ENCODE measurements at regions not wholly inside any gene's neighbourhood (a gene's known extent, or its start where the extent isn't known, plus 50 kb on each side); places are given as distances from the start of the nearest gene placed in this dataset.

DNA sequence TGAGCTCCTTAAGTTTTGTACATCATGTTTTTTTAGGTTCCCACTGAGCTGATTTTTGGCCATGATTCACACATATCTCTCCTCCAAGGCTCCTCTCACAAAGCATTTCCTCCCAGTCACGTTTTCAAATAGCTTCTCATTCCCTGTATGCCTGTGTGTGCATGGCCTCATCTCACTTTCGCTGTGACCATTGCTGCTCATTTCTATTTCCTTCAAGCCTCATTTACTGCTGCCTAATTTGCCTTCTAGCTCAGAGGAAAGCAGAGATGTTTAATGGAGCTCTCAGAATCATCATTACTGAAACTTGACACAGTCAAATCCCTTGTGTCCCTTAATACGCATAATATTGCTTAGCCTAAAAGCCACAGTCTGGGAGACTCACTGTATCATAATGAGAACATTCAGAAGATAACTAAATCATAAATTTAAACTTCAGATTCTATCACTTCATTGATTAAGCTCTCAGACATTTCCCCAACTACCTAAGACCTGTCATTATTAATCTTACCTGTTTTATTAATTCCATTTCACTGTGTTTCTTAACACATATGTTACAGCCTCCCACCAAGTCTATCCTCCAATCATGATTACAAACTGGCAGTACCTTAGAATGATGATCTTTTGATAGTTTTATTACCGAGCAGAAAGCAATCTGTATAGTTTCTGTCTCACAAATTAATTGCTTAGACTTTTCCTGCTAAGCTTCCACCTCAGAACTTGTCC, 278.3 kb upstream of the PTGER4 start:
- peak; percentile 21 for DNase-seq (ENCODE audit: unreplicated experiment)
- POLR2A ChIA-PET = interaction anchor here (0.7 to 1.7 kb wide), 5 partner anchors 10 to 434 kb away, joined by 3 to 6 read pairs (median 4); no protein-coding TSS in a partner anchor
- Mint-ChIP-seq H3K36me3 (ENCODE audit: insufficient read depth, unreplicated experiment) (peaks cover 8% of the 10 kb centered on the region), H3K9me3 (ENCODE audit: unreplicated experiment) (no peaks in the 10 kb centered on the region), H3K27me3 (ENCODE audit: insufficient read depth, unreplicated experiment) (no peaks in the 10 kb centered on the region), H3K27ac (ENCODE audit: low read depth, unreplicated experiment) (peak overlapping the region; percentile 40), H3K4me1 (ENCODE audit: insufficient read depth, unreplicated experiment) (peaks cover 22% of the 10 kb centered on the region), H3K4me3 (ENCODE audit: unreplicated experiment) (no peak overlapping the region)
- BruUV-seq (replicated peaks) = no TSS peak
- CTCF ChIA-PET = interaction anchor here (1.0 kb wide), 2 partner anchors 10 to 245 kb away, joined by 3 to 6 read pairs; no protein-coding TSS in a partner anchor
- TF ChIP-seq, protein P1, sequence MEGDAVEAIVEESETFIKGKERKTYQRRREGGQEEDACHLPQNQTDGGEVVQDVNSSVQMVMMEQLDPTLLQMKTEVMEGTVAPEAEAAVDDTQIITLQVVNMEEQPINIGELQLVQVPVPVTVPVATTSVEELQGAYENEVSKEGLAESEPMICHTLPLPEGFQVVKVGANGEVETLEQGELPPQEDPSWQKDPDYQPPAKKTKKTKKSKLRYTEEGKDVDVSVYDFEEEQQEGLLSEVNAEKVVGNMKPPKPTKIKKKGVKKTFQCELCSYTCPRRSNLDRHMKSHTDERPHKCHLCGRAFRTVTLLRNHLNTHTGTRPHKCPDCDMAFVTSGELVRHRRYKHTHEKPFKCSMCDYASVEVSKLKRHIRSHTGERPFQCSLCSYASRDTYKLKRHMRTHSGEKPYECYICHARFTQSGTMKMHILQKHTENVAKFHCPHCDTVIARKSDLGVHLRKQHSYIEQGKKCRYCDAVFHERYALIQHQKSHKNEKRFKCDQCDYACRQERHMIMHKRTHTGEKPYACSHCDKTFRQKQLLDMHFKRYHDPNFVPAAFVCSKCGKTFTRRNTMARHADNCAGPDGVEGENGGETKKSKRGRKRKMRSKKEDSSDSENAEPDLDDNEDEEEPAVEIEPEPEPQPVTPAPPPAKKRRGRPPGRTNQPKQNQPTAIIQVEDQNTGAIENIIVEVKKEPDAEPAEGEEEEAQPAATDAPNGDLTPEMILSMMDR (IDR thresholded peaks at IDR 0.05; ENCODE audit: unreplicated experiment) = no peak
- intact Hi-C loops (cut with micrococcal nuclease) = no loop called here

DNA sequence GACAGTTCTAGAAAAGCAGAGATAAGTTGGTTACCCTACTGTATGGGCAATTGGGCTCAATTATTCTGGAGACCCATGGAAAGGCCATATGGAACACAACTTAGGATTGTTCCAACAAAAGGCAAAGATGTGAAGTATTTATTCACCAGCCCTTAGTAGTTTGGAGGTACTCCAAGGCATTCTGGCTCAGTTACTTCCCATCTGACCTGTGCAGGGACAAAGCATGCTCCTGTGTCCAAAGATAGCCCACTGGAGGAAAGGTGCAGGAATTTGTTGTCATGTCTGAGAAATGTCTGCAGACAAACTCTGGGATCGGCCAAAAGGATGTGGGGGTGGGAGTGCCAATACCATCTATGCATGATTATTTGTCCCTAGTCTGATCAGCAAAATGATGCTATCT, 279.5 kb upstream of the PTGER4 start:
- H3K27ac Mint-ChIP-seq (ENCODE audit: low read depth, unreplicated experiment) = no peak overlapping the region
- BruUV-seq (replicated peaks) = no TSS peak
- intact Hi-C loops (cut with micrococcal nuclease) = no loop called here
- ChIA-PET CTCF (no interaction called here), POLR2A (no interaction called here)
- no peak overlapping the region for H3K4me3 Mint-ChIP-seq (ENCODE audit: unreplicated experiment)
- TF ChIP-seq, protein P1 (IDR thresholded peaks at IDR 0.05; ENCODE audit: unreplicated experiment) = no peak
- H3K9me3 Mint-ChIP-seq (ENCODE audit: unreplicated experiment) = no peaks in the 10 kb centered on the region
- no peaks in the 10 kb centered on the region for H3K27me3 Mint-ChIP-seq (ENCODE audit: insufficient read depth, unreplicated experiment)
- no peak for DNase-seq (ENCODE audit: unreplicated experiment)
- peaks cover 22% of the 10 kb centered on the region for H3K4me1 Mint-ChIP-seq (ENCODE audit: insufficient read depth, unreplicated experiment)
- H3K36me3 Mint-ChIP-seq (ENCODE audit: insufficient read depth, unreplicated experiment) = peaks cover 8% of the 10 kb centered on the region

DNA sequence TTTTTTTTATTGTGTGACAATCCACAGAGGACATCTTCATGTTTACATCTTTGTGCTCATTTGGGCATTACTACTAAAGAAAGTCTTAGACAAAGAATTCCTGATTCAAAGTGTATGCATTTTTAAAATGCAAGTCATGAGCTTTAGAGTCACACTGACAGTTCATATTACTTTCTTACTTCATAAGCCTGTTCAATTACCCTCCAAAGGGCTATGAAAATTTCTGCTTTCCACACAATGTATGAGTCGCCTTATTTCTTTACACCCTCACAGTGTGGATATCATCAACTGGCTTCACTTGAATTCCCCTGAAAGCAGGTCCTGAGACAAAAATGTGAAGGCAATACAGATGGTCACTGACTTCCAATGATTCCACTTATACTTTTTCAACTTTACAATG, 280.4 kb upstream of the PTGER4 start:
- Mint-ChIP-seq H3K9me3 (ENCODE audit: unreplicated experiment) (no peaks in the 10 kb centered on the region), H3K4me1 (ENCODE audit: insufficient read depth, unreplicated experiment) (peaks cover 17% of the 10 kb centered on the region), H3K27me3 (ENCODE audit: insufficient read depth, unreplicated experiment) (no peaks in the 10 kb centered on the region), H3K4me3 (ENCODE audit: unreplicated experiment) (no peak overlapping the region), H3K36me3 (ENCODE audit: insufficient read depth, unreplicated experiment) (peaks cover 8% of the 10 kb centered on the region), H3K27ac (ENCODE audit: low read depth, unreplicated experiment) (no peak overlapping the region)
- CTCF ChIA-PET = no interaction called here
- TF ChIP-seq, protein P1 (IDR thresholded peaks at IDR 0.05; ENCODE audit: unreplicated experiment) = no peak
- intact Hi-C loops (cut with micrococcal nuclease) = no loop called here
- BruUV-seq (replicated peaks) = no TSS peak
- peak; percentile 35 for DNase-seq (ENCODE audit: unreplicated experiment)
- POLR2A ChIA-PET = no interaction called here

DNA sequence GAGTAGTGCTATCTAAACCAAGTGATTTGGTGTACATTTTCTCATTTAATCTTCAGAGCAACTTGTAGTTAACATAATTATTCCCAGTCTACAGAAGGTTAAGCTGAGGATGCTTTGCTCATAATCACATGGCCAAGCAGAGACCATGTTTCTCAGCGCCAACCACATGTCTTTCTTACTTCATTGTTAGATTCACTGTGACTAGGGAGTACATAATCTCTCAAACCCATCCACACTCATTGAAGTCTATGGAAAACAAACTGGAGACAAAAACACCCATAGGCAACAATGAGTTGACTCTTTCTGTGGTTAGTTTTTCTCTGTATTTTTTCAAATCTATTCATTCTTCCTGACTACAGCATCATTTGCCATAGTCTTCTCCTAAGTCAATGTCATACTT, 281.7 kb upstream of the PTGER4 start:
- BruUV-seq (replicated peaks) = no TSS peak
- CTCF ChIA-PET = no interaction called here
- Mint-ChIP-seq H3K27ac (ENCODE audit: low read depth, unreplicated experiment) (no peak overlapping the region), H3K9me3 (ENCODE audit: unreplicated experiment) (no peaks in the 10 kb centered on the region), H3K27me3 (ENCODE audit: insufficient read depth, unreplicated experiment) (no peaks in the 10 kb centered on the region), H3K4me1 (ENCODE audit: insufficient read depth, unreplicated experiment) (peaks cover 14% of the 10 kb centered on the region), H3K4me3 (ENCODE audit: unreplicated experiment) (no peak overlapping the region), H3K36me3 (ENCODE audit: insufficient read depth, unreplicated experiment) (peaks cover 8% of the 10 kb centered on the region)
- POLR2A ChIA-PET = no interaction called here
- intact Hi-C loops (cut with micrococcal nuclease) = no loop called here
- no peak for DNase-seq (ENCODE audit: unreplicated experiment)
- TF ChIP-seq, protein P1 (IDR thresholded peaks at IDR 0.05; ENCODE audit: unreplicated experiment) = no peak

Data from MCF 10A (cell line).